Lower lobe of right lung (tissue), 2 donors: ENCODE measurements at regions not wholly inside any gene's neighbourhood (a gene's known extent, or its start where the extent isn't known, plus 50 kb on each side); places are given as distances from the start of the nearest gene placed in this dataset.

Experiments used
- ATAC-seq, 2 donors: fragments of 200-7000 bp; cut with Tn5 transposase; one replicate each; pipeline ENCODE4 v1.9.1; 2020 to 2022; ENCODE audit warnings: mild to moderate bottlenecking in 2 of 2, moderate library complexity in 2 of 2
- DNase-seq: peaks from one replicate; pipeline ENCODE4 v3.0.0-alpha.2; 2020
- H3K27ac ChIP-seq: fragments of 200-600 bp; one replicate; pipeline ENCODE4 v1.8.0; 2022
- H3K27me3 ChIP-seq: fragments of 200-600 bp; one replicate; pipeline ENCODE4 v1.8.0; 2022; ENCODE audit warnings: low read depth
- H3K36me3 ChIP-seq: fragments of 200-600 bp; one replicate; pipeline ENCODE4 v1.8.0; 2022; ENCODE audit warnings: mild to moderate bottlenecking
- H3K4me1 ChIP-seq: fragments of 200-600 bp; one replicate; pipeline ENCODE4 v1.8.0; 2022
- H3K4me3 ChIP-seq: fragments of 200-600 bp; one replicate; pipeline ENCODE4 v1.8.0; 2022; ENCODE audit warnings: mild to moderate bottlenecking
- H3K9me3 ChIP-seq: fragments of 200-600 bp; one replicate; pipeline ENCODE4 v1.8.0; 2022
- intact Hi-C: fragments of 100-400 bp; cut with DNase I; formaldehyde crosslinking; loops from one replicate; pipeline ENCODE4 v1.11.0; 2022
- TF ChIP-seq, protein P1 (sequence below): fragments of 200-600 bp; IDR thresholded peaks from one replicate; pipeline ENCODE4 v1.8.0; 2022; ENCODE audit warnings: antibody characterized with exemption, mild to moderate bottlenecking
- donor health status: DM: no; HTN: yes; CAD: no; lungs with severe emphysema.

DNA sequence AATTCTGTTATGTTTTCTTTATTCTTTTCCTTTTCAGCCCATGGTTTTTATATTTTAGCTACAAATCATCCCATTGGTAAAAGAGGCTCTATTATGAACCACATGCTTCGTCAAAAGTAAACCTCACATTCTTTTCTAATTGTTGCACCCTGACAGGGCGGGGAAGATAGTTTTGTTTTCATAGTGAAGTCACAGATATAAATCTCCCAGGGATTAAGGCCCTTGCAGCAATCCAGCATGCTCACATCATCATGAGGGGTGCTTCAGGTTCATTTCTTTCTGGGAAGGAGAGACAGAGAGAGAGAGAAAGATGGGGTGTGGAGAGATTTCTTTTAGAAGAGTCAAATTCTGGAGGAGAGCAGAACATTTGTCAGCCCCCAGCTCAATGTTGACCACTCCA lies 124.5 kb upstream of the CDC42EP3 start:
- no peaks in the 10 kb centered on the region for H3K9me3 ChIP-seq
- ATAC-seq (no peak), DNase-seq (no peak)
- intact Hi-C loops: no loop called here
- no peaks in the 10 kb centered on the region for H3K36me3 ChIP-seq
- H3K27me3 ChIP-seq: no peaks in the 10 kb centered on the region
- H3K4me1 ChIP-seq: peaks cover 16% of the 10 kb centered on the region
- no peak overlapping the region for H3K4me3 ChIP-seq
- TF ChIP-seq, protein P1, sequence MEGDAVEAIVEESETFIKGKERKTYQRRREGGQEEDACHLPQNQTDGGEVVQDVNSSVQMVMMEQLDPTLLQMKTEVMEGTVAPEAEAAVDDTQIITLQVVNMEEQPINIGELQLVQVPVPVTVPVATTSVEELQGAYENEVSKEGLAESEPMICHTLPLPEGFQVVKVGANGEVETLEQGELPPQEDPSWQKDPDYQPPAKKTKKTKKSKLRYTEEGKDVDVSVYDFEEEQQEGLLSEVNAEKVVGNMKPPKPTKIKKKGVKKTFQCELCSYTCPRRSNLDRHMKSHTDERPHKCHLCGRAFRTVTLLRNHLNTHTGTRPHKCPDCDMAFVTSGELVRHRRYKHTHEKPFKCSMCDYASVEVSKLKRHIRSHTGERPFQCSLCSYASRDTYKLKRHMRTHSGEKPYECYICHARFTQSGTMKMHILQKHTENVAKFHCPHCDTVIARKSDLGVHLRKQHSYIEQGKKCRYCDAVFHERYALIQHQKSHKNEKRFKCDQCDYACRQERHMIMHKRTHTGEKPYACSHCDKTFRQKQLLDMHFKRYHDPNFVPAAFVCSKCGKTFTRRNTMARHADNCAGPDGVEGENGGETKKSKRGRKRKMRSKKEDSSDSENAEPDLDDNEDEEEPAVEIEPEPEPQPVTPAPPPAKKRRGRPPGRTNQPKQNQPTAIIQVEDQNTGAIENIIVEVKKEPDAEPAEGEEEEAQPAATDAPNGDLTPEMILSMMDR: no peak
- H3K27ac ChIP-seq: no peak overlapping the region

DNA sequence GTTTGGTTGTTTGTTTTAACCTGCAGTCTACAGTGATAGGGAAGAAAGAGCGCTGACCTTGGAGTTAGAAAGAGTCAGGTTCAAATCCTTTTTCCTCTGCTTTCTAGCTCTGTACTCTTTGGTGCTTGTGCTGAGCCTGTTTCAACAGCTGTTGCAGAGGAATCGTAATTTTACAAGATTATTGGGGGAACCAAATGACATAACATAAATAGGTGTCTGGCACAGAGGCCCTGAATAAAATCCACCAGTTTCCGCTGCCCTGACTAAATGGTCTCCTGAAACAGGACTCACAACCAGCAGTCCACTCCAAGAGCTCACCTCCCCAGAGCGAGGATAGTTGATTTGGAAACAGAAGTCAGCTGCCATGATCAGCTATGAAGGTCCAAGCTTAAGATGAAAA lies 125.0 kb upstream of the CDC42EP3 start:
- Histone ChIP-seq H3K9me3 (no peaks in the 10 kb centered on the region), H3K36me3 (no peaks in the 10 kb centered on the region), H3K4me3 (no peak overlapping the region), H3K27me3 (no peaks in the 10 kb centered on the region), H3K4me1 (peaks cover 16% of the 10 kb centered on the region), H3K27ac (no peak overlapping the region)
- intact Hi-C loops: no loop called here
- TF ChIP-seq, protein P1: no peak
- no peak for DNase-seq
- no peak for ATAC-seq

DNA sequence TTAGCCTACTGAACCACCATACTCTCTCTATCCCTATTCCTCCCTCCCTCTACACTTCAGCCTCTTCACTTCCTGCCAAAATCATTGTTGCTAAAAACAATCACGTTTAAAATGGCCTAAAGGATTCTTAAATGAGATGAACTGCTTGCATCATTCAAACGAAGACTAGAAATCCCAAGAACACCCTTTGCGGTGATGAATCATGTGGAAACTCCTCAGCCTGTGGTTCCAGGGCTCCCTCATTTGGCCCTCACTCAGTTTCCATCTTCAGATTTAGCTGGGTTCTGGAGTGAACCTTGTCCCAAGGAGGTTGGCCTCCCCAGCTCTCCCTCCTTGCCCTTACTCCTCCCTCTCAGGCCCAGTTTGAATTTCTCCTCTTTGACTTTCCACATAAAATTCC lies 125.6 kb upstream of the CDC42EP3 start:
- TF ChIP-seq, protein P1: no peak
- Histone ChIP-seq H3K27me3 (no peaks in the 10 kb centered on the region), H3K9me3 (no peaks in the 10 kb centered on the region), H3K4me1 (peaks cover 20% of the 10 kb centered on the region), H3K36me3 (no peaks in the 10 kb centered on the region), H3K27ac (no peak overlapping the region), H3K4me3 (no peak overlapping the region)
- ATAC-seq (no peak), DNase-seq (no peak)
- intact Hi-C loops: no loop called here

DNA sequence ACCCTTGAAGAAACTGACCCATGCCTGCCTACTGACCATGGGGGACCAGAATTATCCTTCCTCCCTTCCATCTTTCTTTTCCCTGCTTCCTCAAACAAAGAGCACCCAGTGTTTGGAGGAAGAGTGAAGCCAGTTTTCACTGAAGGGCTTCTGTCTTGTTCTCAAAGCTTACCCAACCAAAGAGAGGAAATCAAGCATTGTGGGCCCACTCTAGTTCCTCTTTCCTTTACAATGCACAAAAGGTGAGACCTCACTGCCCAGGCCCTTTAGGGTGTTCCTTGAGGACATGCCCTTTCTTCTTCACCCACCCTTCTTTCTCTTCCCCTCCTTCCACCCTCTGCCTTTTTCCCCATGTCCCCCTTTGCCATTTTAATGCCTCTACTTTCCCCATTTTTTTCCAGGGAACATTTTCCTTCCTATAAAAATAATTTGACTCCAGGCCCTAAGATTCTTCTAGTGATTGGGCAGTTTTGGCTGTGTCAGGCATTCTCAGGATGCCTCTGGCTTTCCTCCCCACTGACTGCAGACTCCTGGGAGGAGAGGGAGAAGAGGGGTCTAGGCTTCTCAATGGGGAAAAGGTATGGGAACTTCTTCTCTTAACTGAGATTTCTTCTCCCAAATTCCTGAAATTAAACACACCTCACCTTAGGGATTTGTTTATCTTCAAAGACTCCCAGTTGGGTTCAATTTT lies 126.6 kb upstream of the RMDN2 start:
- H3K4me1 ChIP-seq: peaks cover 16% of the 10 kb centered on the region
- no peak overlapping the region for H3K27ac ChIP-seq
- TF ChIP-seq, protein P1: no peak
- intact Hi-C loops: no loop called here
- no peak for DNase-seq
- H3K9me3 ChIP-seq: no peaks in the 10 kb centered on the region
- H3K27me3 ChIP-seq: no peaks in the 10 kb centered on the region
- ATAC-seq: no peak
- H3K36me3 ChIP-seq: no peaks in the 10 kb centered on the region
- no peak overlapping the region for H3K4me3 ChIP-seq

DNA sequence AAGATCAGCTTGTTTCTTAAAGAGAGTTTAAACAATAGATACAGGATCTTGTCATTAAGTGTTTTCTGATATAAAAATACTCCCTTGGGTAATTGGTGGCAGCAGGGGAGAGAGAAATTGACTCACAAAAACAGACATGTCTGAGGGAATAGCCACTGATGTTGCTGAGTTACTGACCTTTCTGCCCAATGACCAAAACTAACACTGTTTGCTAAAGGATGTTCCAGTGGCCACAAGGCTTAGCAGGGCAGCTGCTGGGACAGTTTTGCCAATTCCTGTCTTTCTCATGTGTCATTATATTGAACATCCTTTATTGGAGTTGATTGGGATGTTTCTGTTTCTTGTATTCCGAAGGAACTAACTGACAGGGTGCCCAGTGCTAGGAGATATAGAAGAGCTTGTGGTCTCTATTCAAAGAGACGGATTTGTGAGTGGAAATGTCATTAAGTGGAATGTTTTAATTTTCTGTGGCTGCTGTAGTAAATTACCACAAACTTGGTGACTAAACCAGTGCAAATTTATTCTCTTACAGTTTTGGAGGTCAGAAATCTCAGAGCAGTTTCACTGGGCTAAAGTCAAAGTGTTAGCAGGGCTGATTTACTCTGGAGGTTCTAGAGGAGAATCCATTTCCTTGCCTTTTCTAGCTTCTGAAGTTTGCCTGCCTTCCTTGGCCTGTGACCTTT lies 124.8 kb upstream of the RMDN2 start:
- ATAC-seq (no peak), DNase-seq (no peak)
- Histone ChIP-seq H3K4me1 (peaks cover 7% of the 10 kb centered on the region), H3K9me3 (no peaks in the 10 kb centered on the region), H3K36me3 (no peaks in the 10 kb centered on the region), H3K4me3 (no peak overlapping the region), H3K27me3 (no peaks in the 10 kb centered on the region), H3K27ac (no peak overlapping the region)
- TF ChIP-seq, protein P1: no peak
- intact Hi-C loops: no loop called here
